ENCODE measurements at regions not wholly inside any gene's neighbourhood (a gene's known extent, or its start where the extent isn't known, plus 50 kb on each side); places are given as distances from the start of the nearest gene placed in this dataset.

DNA sequence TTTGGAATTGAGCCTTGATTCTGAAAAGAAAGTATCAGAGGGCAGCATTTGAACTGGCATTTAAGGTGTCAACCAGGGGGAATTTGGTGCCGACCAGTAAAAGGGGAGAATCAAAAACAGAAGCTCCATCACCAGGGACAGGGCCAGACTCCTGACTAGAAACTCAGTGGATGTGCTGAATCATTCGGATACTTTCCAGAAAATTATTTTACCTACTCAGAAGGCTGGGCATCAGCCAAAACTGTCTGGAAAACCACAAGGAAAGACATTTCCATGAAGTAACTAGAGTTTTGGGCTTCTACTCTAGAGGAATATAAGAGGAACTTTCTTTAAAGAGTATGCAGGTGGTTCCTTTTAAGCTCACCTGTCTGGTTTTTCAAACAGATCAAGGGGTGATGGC lies 756.6 kb downstream of the RNF144A start:
- TF ChIP-seq POLR2AphosphoS5 (IDR thresholded peaks at IDR 0.05; ENCODE audit: low read depth, low read length) = no peak
- TF ChIP-seq FOXP2 (optimal IDR thresholded peaks at IDR 0.05; ENCODE audit: borderline replicate concordance, extremely low read depth, extremely low read length, insufficient read depth) = no peak
- TF ChIP-seq TAF1 (IDR thresholded peaks at IDR 0.05; ENCODE audit: borderline replicate concordance, insufficient read depth, low read length) = no peak
- no peak for TF ChIP-seq REST (IDR thresholded peaks at IDR 0.05; ENCODE audit: insufficient read depth in 1 of 2, low read depth in 2 of 2, low read length in 2 of 2)
- no peak for TF ChIP-seq SIN3A (IDR thresholded peaks at IDR 0.05; ENCODE audit: borderline replicate concordance, insufficient read depth, low read length)

DNA sequence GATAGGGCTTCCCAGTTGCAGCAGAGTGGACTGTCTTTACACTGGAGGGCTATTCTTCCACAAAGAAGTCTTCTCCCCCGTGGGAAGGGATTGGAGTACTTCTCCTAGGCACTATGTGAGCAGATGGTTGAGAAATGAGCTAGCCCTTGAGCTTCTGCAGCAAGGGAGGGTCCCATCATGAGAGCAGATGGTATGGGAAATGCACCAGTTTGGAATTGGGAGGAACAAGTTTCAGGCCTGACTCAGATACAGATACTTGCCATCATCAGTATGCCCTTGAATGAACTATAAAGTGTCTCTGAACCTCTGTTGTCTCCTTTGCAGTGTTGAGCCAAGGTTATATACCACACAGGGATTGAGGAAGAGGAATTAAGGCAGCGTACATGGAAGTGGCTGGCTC lies 757.4 kb downstream of the RNF144A start:
- TF ChIP-seq REST (IDR thresholded peaks at IDR 0.05; ENCODE audit: insufficient read depth in 1 of 2, low read depth in 2 of 2, low read length in 2 of 2) (no peak), FOXP2 (optimal IDR thresholded peaks at IDR 0.05; ENCODE audit: borderline replicate concordance, extremely low read depth, extremely low read length, insufficient read depth) (no peak), SIN3A (IDR thresholded peaks at IDR 0.05; ENCODE audit: borderline replicate concordance, insufficient read depth, low read length) (no peak), TAF1 (IDR thresholded peaks at IDR 0.05; ENCODE audit: borderline replicate concordance, insufficient read depth, low read length) (no peak), POLR2AphosphoS5 (IDR thresholded peaks at IDR 0.05; ENCODE audit: low read depth, low read length) (no peak)

DNA sequence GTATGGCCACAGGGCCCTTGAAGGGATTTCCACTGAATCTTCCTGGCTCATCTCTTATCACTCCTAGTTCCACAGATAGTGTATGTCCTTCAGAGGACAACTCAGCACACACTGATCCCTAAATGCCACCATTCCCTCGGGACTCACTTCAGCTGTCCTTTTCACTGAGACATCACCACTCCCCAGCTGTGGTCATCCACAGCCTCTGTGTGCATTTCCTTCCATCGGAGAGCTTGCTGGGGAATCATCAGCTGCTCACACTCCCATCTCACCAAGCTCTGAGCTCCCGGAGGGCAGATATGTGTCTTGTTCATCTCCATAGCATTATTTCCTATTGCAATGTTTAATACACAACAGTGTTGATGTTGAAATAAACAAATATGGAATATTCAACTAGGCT lies 759.5 kb downstream of the RNF144A start:
- no peak for TF ChIP-seq TAF1 (IDR thresholded peaks at IDR 0.05; ENCODE audit: borderline replicate concordance, insufficient read depth, low read length)
- no peak for TF ChIP-seq REST (IDR thresholded peaks at IDR 0.05; ENCODE audit: insufficient read depth in 1 of 2, low read depth in 2 of 2, low read length in 2 of 2)
- no peak for TF ChIP-seq FOXP2 (optimal IDR thresholded peaks at IDR 0.05; ENCODE audit: borderline replicate concordance, extremely low read depth, extremely low read length, insufficient read depth)
- TF ChIP-seq SIN3A (IDR thresholded peaks at IDR 0.05; ENCODE audit: borderline replicate concordance, insufficient read depth, low read length) = no peak
- no peak for TF ChIP-seq POLR2AphosphoS5 (IDR thresholded peaks at IDR 0.05; ENCODE audit: low read depth, low read length)

GRCh38 chr2:7681881-7682461 lies 764.8 kb downstream of the RNF144A start:
- TF ChIP-seq REST (IDR thresholded peaks at IDR 0.05; ENCODE audit: insufficient read depth in 1 of 2, low read depth in 2 of 2, low read length in 2 of 2) = no peak
- TF ChIP-seq POLR2AphosphoS5 (IDR thresholded peaks at IDR 0.05; ENCODE audit: low read depth, low read length) = no peak
- no peak for TF ChIP-seq SIN3A (IDR thresholded peaks at IDR 0.05; ENCODE audit: borderline replicate concordance, insufficient read depth, low read length)
- no peak for TF ChIP-seq TAF1 (IDR thresholded peaks at IDR 0.05; ENCODE audit: borderline replicate concordance, insufficient read depth, low read length)

DNA sequence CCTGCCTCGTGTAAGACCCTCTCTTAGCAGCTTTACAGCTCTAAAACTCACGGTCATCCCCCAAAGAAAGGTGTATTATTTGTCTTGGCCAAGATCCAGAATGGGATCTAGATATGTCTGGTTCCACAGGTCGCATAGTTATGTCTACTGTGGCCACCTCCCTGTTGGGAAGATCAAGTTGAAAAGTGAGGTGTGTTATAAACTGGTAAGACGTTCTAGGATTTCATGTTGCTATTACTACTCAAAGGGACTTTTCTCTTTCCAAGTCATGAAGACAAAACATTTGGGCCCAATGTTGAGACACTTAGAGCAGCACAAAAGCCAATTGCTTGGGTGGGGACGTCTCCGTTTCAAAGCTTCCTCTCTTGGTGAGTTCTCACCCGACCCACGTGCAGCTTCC lies 766.0 kb downstream of the RNF144A start:
- TF ChIP-seq POLR2AphosphoS5 (IDR thresholded peaks at IDR 0.05; ENCODE audit: low read depth, low read length) (no peak), REST (IDR thresholded peaks at IDR 0.05; ENCODE audit: insufficient read depth in 1 of 2, low read depth in 2 of 2, low read length in 2 of 2) (no peak), FOXP2 (optimal IDR thresholded peaks at IDR 0.05; ENCODE audit: borderline replicate concordance, extremely low read depth, extremely low read length, insufficient read depth) (no peak), SIN3A (IDR thresholded peaks at IDR 0.05; ENCODE audit: borderline replicate concordance, insufficient read depth, low read length) (no peak)
